ENCODE measurements at regions not wholly inside any gene's neighbourhood (a gene's known extent, or its start where the extent isn't known, plus 50 kb on each side); places are given as distances from the start of the nearest gene placed in this dataset.

DNA sequence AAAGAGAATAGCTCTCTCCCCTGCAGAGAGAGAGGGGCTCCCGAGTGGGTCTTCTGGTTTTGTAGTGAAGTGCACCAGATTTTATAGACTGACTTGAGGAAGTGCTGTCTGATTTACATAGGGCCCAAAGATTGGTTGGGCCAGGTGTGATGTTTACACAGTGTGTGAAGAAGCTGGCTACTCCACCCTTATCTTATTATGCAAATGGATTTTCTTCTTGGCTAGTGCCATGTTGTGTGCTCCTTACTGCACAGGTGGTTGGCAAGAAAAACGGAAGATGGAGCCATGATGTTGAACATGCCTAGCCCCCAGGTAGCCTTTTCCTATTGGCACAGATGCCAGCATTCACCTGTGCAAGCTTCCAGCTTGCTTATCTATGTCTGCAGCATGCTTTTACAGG, 112.4 kb upstream of the ARHGAP24 start:
- no peak overlapping the region for H3K4me3 Mint-ChIP-seq
- H3K36me3 Mint-ChIP-seq, result no peaks in the 10 kb centered on the region
- H3K4me1 Mint-ChIP-seq, result no peaks in the 10 kb centered on the region
- Histone ChIP-seq H3K4me3 (ENCODE audit: control insufficient read depth in 1 of 2, extremely low read depth in 1 of 2, low read length in 1 of 2) (no peak overlapping the region), H3K27ac (ENCODE audit: low read length) (no peak overlapping the region), H3K36me3 (ENCODE audit: control insufficient read depth in 2 of 2, extremely low read depth in 1 of 2, insufficient read depth in 1 of 2, low read length in 1 of 2) (no peaks in the 10 kb centered on the region), H3K9me3 (no peaks in the 10 kb centered on the region), H3K27me3 (replicated peaks in 1 of 2; ENCODE audit: control insufficient read depth in 2 of 2, extremely low read depth in 1 of 2, insufficient read depth in 2 of 2, low read length in 1 of 2) (no peaks in the 10 kb centered on the region), H3K4me1 (ENCODE audit: control insufficient read depth in 1 of 2, extremely low read depth in 1 of 2, insufficient read depth in 2 of 2, low read length in 2 of 2) (no peaks in the 10 kb centered on the region)
- ATAC-seq (replicated peaks in 1 of 4) (no peak), DNase-seq (no peak)
- POLR2A ChIA-PET, result no interaction called here
- WGBS (ENCODE audit: insufficient coverage), result 39% methylated on average over 2 of the region's 2 CpGs
- H3K27ac Mint-ChIP-seq, result no peak overlapping the region
- CTCF ChIA-PET, result no interaction called here
- H3K27me3 Mint-ChIP-seq, result no peaks in the 10 kb centered on the region
- peaks cover 0 to 16% (median 14%) of the 10 kb centered on the region in 3 donors for H3K9me3 Mint-ChIP-seq

DNA sequence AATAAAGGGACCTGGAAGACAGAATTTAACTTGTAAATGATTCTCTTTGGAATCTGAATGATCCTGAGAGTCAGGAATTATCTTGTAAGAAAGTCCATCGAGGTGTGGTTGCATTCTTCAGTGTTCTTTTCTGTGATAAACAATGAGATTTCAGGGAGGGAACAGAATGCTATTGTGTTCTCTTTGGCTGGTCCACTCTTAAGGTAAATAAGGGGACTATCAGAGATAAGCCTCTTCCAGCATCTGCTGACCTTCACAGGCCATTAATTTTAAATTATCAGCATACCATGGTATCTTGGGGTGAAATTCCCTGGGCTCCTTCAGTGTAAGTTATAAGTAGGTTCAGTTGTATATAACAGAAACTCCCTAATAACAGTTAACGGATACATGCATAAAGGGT, 107.1 kb upstream of the ARHGAP24 start:
- Histone ChIP-seq H3K4me1 (ENCODE audit: control insufficient read depth in 1 of 2, extremely low read depth in 1 of 2, insufficient read depth in 2 of 2, low read length in 2 of 2) (no peaks in the 10 kb centered on the region), H3K27ac (ENCODE audit: low read length) (no peak overlapping the region), H3K36me3 (ENCODE audit: control insufficient read depth in 2 of 2, extremely low read depth in 1 of 2, insufficient read depth in 1 of 2, low read length in 1 of 2) (no peaks in the 10 kb centered on the region), H3K4me3 (ENCODE audit: control insufficient read depth in 1 of 2, extremely low read depth in 1 of 2, low read length in 1 of 2) (no peak overlapping the region), H3K27me3 (replicated peaks in 1 of 2; ENCODE audit: control insufficient read depth in 2 of 2, extremely low read depth in 1 of 2, insufficient read depth in 2 of 2, low read length in 1 of 2) (no peaks in the 10 kb centered on the region), H3K9me3 (no peaks in the 10 kb centered on the region)
- H3K36me3 Mint-ChIP-seq, result no peaks in the 10 kb centered on the region
- no peaks in the 10 kb centered on the region for H3K4me1 Mint-ChIP-seq
- DNase-seq, result no peak
- peaks cover 0 to 8% (median 3%) of the 10 kb centered on the region in 3 donors for H3K9me3 Mint-ChIP-seq
- ChIA-PET POLR2A (no interaction called here), CTCF (no interaction called here)
- H3K27me3 Mint-ChIP-seq, result no peaks in the 10 kb centered on the region
- no peak for ATAC-seq (replicated peaks in 1 of 4)
- WGBS (ENCODE audit: insufficient coverage), result 44% methylated on average over 1 of the region's 2 CpGs
- H3K4me3 Mint-ChIP-seq, result no peak overlapping the region
- H3K27ac Mint-ChIP-seq, result no peak overlapping the region

DNA sequence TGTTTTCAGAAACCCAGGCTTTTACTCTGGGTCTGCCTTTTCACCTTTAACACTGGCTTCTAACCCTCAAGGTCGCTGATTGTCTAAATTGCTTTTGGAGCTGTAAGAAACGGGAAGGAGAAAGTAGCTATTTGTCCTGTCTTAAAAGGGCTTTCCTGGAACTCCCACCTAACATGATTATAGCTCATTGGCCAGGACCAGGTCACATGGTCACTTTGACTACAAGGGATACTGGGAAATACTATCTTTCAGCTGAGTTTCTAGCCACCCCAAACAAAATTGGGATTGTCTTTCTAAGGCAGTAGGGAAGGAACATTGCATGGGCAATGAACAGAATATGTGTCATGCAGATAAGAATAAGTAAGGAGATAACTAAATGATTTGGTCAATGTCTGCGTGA, 106.7 kb upstream of the ARHGAP24 start:
- H3K4me3 ChIP-seq (ENCODE audit: control insufficient read depth in 1 of 2, extremely low read depth in 1 of 2, low read length in 1 of 2), result no peak overlapping the region
- no peaks in the 10 kb centered on the region for H3K27me3 ChIP-seq (replicated peaks in 1 of 2; ENCODE audit: control insufficient read depth in 2 of 2, extremely low read depth in 1 of 2, insufficient read depth in 2 of 2, low read length in 1 of 2)
- H3K4me1 ChIP-seq (ENCODE audit: control insufficient read depth in 1 of 2, extremely low read depth in 1 of 2, insufficient read depth in 2 of 2, low read length in 2 of 2), result no peaks in the 10 kb centered on the region
- no peak overlapping the region for H3K27ac Mint-ChIP-seq
- H3K4me1 Mint-ChIP-seq, result no peaks in the 10 kb centered on the region
- no peak for ATAC-seq (replicated peaks in 1 of 4)
- POLR2A ChIA-PET, result no interaction called here
- H3K9me3 Mint-ChIP-seq, result peaks cover 0 to 8% (median 3%) of the 10 kb centered on the region in 3 donors
- DNase-seq, result no peak
- no peak overlapping the region for H3K4me3 Mint-ChIP-seq
- H3K36me3 Mint-ChIP-seq, result no peaks in the 10 kb centered on the region
- H3K27ac ChIP-seq (ENCODE audit: low read length), result no peak overlapping the region
- no peaks in the 10 kb centered on the region for H3K36me3 ChIP-seq (ENCODE audit: control insufficient read depth in 2 of 2, extremely low read depth in 1 of 2, insufficient read depth in 1 of 2, low read length in 1 of 2)
- no peaks in the 10 kb centered on the region for H3K27me3 Mint-ChIP-seq
- H3K9me3 ChIP-seq, result no peaks in the 10 kb centered on the region
- no CpG with 5 or more reads among the region's 3 CpGs for WGBS (ENCODE audit: insufficient coverage)
- CTCF ChIA-PET, result no interaction called here

DNA sequence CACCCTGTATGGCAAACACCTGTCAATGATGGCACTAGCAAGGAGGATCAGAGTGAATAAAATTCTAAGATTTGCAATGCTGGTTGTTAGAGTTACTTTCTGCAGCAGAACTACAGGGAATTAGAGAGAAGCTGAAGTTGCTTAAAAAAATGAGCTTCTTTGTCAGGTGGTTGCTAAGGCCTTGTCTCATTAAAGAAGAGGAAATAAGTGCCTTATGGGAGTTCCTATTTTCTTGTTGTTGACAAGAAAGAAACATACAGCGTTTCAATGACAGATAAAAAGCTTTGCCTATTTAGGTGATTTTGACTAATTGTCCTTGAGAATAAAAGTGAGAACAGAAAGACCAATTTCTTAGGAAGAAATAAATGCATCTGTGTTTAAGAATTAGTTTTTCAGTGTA, 106.0 kb upstream of the ARHGAP24 start:
- H3K4me3 Mint-ChIP-seq, result no peak overlapping the region
- ATAC-seq (replicated peaks in 1 of 4) (no peak), DNase-seq (no peak)
- Histone ChIP-seq H3K4me3 (ENCODE audit: control insufficient read depth in 1 of 2, extremely low read depth in 1 of 2, low read length in 1 of 2) (no peak overlapping the region), H3K27ac (ENCODE audit: low read length) (no peak overlapping the region), H3K9me3 (no peaks in the 10 kb centered on the region), H3K27me3 (replicated peaks in 1 of 2; ENCODE audit: control insufficient read depth in 2 of 2, extremely low read depth in 1 of 2, insufficient read depth in 2 of 2, low read length in 1 of 2) (no peaks in the 10 kb centered on the region), H3K36me3 (ENCODE audit: control insufficient read depth in 2 of 2, extremely low read depth in 1 of 2, insufficient read depth in 1 of 2, low read length in 1 of 2) (no peaks in the 10 kb centered on the region), H3K4me1 (ENCODE audit: control insufficient read depth in 1 of 2, extremely low read depth in 1 of 2, insufficient read depth in 2 of 2, low read length in 2 of 2) (no peaks in the 10 kb centered on the region)
- H3K9me3 Mint-ChIP-seq, result peaks cover 0 to 8% (median 2%) of the 10 kb centered on the region in 3 donors
- H3K36me3 Mint-ChIP-seq, result no peaks in the 10 kb centered on the region
- ChIA-PET CTCF (no interaction called here), POLR2A (interaction anchor here in 1 of 2 donors (0.6 kb wide), 1 partner anchor 48 kb away, joined by 3 read pairs; no protein-coding TSS in a partner anchor)
- no peak overlapping the region for H3K27ac Mint-ChIP-seq
- no peaks in the 10 kb centered on the region for H3K27me3 Mint-ChIP-seq
- 29% methylated on average over 1 of the region's 1 CpG for WGBS (ENCODE audit: insufficient coverage)
- no peaks in the 10 kb centered on the region for H3K4me1 Mint-ChIP-seq

DNA sequence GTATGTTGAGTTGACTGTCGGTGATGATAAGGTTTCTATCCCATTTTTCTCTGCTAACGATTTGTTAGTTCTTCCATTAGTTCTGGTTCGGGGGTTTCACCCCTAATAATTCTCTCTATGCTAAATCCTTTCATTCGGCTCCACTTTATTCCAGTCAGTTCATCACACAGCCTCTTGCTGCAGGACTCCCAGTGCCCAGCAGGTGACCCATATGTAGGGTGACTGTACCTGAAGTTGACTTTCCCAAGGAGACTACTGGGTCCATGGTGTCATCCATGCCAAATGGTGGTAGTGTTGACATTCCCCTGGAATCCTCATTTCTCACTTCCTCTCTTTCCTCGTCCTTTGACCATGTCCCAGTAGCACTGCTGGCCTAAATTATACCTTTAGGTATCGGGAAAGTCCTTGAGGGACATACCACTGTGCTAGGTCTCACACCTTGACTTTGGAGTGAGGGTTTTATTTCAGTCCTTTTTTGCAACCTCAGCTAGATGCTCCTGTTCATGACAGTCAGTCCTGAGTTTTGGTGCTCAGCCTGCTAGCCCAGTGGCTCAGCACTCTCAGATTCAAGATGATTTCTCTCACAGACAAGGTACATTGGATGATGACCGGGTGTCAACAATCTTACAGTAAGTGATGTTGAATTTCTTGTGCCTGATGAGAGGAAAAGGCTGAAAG, 105.1 kb upstream of the ARHGAP24 start:
- no peaks in the 10 kb centered on the region for H3K4me1 ChIP-seq (ENCODE audit: control insufficient read depth in 1 of 2, extremely low read depth in 1 of 2, insufficient read depth in 2 of 2, low read length in 2 of 2)
- peaks cover 0 to 12% (median 0%) of the 10 kb centered on the region in 3 donors for H3K9me3 Mint-ChIP-seq
- CTCF ChIA-PET, result no interaction called here
- no peak overlapping the region for H3K4me3 ChIP-seq (ENCODE audit: control insufficient read depth in 1 of 2, extremely low read depth in 1 of 2, low read length in 1 of 2)
- H3K9me3 ChIP-seq, result no peaks in the 10 kb centered on the region
- no peak overlapping the region for H3K27ac Mint-ChIP-seq
- no peaks in the 10 kb centered on the region for H3K4me1 Mint-ChIP-seq
- H3K36me3 Mint-ChIP-seq, result no peaks in the 10 kb centered on the region
- no peaks in the 10 kb centered on the region for H3K36me3 ChIP-seq (ENCODE audit: control insufficient read depth in 2 of 2, extremely low read depth in 1 of 2, insufficient read depth in 1 of 2, low read length in 1 of 2)
- H3K27me3 Mint-ChIP-seq, result no peaks in the 10 kb centered on the region
- H3K4me3 Mint-ChIP-seq, result no peak overlapping the region
- H3K27me3 ChIP-seq (replicated peaks in 1 of 2; ENCODE audit: control insufficient read depth in 2 of 2, extremely low read depth in 1 of 2, insufficient read depth in 2 of 2, low read length in 1 of 2), result no peaks in the 10 kb centered on the region
- DNase-seq (no peak), ATAC-seq (replicated peaks in 1 of 4) (no peak)
- WGBS (ENCODE audit: insufficient coverage), result no CpG with 5 or more reads among the region's 7 CpGs
- POLR2A ChIA-PET, result no interaction called here
- H3K27ac ChIP-seq (ENCODE audit: low read length), result no peak overlapping the region

DNA sequence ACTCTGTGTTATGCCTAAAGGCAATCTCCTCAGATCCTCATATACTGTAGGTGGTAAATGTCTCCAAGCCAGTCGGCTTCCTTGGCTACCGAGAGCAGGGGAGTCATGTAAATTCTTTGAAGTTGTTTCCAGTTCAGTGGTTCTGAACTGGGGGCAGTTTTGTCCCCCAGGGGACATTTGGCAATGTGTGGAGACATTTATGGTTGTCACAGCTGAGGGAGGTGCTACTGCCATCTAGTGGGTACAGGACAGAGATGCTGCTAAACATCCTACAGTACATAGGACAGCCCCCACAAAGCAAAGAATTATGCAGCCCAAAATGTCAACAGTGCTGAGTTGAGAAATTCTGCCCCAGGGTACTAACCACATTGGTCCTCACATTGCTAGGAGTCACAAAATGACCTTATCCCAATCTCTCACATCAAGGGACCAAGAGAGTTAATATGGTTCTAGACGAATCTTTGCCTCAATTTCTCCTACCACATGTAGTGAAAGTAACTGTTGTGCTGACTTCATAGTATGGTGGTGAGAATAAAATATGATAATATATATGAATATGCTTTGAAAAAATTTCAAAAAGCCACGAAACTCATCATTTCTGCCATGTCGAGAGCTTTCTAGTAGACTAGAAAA, 104.4 kb upstream of the ARHGAP24 start:
- Mint-ChIP-seq H3K4me1 (no peaks in the 10 kb centered on the region), H3K36me3 (no peaks in the 10 kb centered on the region), H3K27me3 (no peaks in the 10 kb centered on the region), H3K4me3 (no peak overlapping the region), H3K9me3 (peaks cover 0 to 7% (median 0%) of the 10 kb centered on the region in 3 donors), H3K27ac (no peak overlapping the region)
- POLR2A ChIA-PET, result no interaction called here
- H3K27ac ChIP-seq (ENCODE audit: low read length), result no peak overlapping the region
- ATAC-seq (replicated peaks in 1 of 4), result no peak
- no peak overlapping the region for H3K4me3 ChIP-seq (ENCODE audit: control insufficient read depth in 1 of 2, extremely low read depth in 1 of 2, low read length in 1 of 2)
- no CpG with 5 or more reads among the region's 5 CpGs for WGBS (ENCODE audit: insufficient coverage)
- DNase-seq, result no peak
- H3K4me1 ChIP-seq (ENCODE audit: control insufficient read depth in 1 of 2, extremely low read depth in 1 of 2, insufficient read depth in 2 of 2, low read length in 2 of 2), result no peaks in the 10 kb centered on the region
- no peaks in the 10 kb centered on the region for H3K27me3 ChIP-seq (replicated peaks in 1 of 2; ENCODE audit: control insufficient read depth in 2 of 2, extremely low read depth in 1 of 2, insufficient read depth in 2 of 2, low read length in 1 of 2)
- no peaks in the 10 kb centered on the region for H3K9me3 ChIP-seq
- no peaks in the 10 kb centered on the region for H3K36me3 ChIP-seq (ENCODE audit: control insufficient read depth in 2 of 2, extremely low read depth in 1 of 2, insufficient read depth in 1 of 2, low read length in 1 of 2)
- CTCF ChIA-PET, result no interaction called here
